MM.1S (cell line): ENCODE measurements at regions not wholly inside any gene's neighbourhood (a gene's known extent, or its start where the extent isn't known, plus 50 kb on each side); places are given as distances from the start of the nearest gene placed in this dataset.

Source experiments
- CTCF ChIP-seq: fragments of 300-600 bp; sonication (generic); IDR thresholded peaks from 2 replicates; pipeline ENCODE4 v1.5.1; 2016; ENCODE audit warnings: antibody characterized with exemption, low read length, mixed read lengths
- EZH2phosphoT487 ChIP-seq: fragments of 300-600 bp; sonication (generic); IDR thresholded peaks from 2 replicates; pipeline ENCODE4 v1.6.1; 2018; ENCODE audit warnings: antibody characterized with exemption, low read length

- no peak for TF ChIP-seq EZH2phosphoT487
- TF ChIP-seq CTCF: peak; percentile 72
Measured at GRCh38 chr4:74623041-74623440, 171.3 kb downstream of the BTC start.
